Hematopoietic multipotent progenitor cell treated with erythropoietin and hydrocortisone succinate and interleukin-3 and kit ligand, for 15 days (in vitro differentiated cells): ENCODE measurements at regions not wholly inside any gene's neighbourhood (a gene's known extent, or its start where the extent isn't known, plus 50 kb on each side); places are given as distances from the start of the nearest gene placed in this dataset.

Experiments used
- DNase-seq: peaks from one replicate; pipeline ENCODE4 v3.0.0-alpha.2; 2015; ENCODE audit warnings: low spot score

DNA sequence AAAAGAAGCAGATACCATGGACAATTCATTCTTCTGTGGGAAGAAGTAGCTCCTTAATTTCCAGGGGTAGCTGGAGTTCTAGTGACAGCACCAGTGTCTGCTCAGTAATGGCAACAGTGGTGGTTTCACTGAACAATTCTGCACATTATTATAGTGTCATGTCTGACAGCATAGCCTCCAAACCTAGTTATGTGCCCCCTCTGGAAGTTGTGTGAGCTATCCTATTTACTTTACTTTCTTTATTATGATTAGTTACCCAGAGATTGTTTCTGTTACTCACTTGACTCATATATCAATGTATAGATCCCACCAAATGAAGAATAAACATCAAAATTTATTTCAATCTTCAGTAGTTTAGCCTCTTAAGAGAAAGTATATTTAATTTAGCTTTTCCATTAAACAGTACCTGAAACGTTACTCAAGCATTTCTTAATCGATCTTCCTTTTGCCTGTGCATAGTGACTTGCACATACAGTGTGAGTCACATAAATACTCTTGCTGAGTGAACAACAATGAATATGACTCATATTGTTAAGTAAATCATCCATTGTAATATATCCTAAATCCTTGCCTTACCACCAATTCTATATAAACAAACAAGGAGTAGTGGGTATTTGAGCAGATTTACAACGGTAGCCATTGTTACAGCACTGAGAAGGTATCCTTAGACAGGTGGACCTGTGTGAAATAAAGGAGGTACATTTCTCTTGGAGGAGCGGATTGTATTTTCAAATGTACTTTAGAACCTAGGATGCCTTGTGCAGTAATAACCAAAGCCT, 534.7 kb downstream of the ANKRD50 start:
- DNase-seq: no peak

DNA sequence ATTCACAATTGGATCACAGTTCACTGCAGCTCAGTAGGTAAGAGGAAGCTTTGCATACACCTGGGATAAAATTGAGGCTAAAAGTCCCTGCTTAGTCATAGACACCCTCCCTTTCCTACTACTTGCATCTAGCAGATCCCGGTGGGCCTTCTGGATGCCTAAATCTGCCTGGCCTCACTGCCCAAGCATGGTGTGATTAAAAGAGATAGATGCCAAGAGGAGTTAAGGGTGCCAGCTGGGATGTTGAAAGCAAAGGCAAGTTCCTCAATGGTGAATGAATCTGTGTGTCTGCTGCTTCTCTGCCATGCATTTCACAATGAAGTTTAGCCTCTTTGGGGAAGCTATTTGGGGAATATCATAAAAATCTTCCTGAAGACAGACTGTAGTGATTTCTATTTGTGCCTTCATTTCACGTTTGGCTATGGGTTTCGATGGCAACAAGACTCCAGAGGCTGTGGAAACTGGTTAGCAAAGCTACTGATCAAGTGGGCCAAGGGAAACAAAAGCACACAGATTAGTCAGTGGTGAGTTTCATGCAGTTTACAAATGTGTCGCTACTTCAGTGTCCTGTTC, 534.0 kb downstream of the ANKRD50 start:
- no peak for DNase-seq

DNA sequence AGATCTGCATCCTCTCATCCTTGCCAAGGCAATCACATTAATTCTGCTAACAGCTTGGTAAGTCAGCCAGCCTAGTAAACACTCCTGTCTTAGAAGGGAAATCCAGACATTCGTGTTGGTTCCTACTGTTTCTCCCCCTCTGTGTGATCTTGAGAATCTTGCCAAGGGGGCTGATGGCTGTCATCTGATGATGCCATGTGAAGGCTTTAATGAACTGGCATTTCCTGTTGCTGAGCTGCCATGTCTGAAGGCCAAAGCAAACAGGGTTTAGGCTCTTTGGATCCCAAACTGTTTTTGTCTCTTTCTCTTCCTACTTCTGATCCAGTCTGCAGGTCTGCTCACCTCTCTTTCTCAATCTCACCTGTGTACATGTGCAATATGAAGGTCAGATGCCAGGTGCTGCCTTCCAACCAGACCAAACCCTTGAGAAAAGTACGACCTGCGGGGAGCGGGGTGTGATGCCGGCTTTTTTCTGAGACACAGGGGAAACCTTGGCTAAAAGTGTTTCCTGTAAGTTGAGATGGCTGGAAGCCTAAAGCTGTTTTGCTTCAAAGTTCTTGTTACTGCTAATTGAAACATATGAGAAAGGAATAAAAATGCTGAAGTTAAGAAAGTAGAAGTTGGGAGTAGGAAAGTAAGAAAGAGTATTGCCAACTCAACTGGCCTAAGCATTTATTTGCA, 532.9 kb downstream of the ANKRD50 start:
- no peak for DNase-seq

DNA sequence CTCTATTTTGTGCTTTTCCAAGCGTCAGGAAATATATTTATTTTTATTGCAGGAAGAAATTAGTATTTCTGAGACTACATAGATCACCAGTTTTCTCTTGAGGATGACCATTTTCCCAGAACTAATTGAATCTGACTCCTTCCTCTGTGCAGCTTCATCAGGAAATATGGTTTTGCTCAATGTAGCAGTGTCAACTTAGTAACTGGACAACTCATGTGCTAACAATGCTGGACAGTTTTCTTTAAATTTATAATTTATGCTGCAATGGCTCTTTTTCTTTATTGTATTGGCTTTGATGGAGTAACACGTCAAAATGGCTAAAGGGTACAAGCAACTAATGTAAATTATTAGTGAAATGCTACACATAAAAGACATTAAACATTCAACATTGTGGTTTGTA, 531.5 kb downstream of the ANKRD50 start:
- DNase-seq: no peak

DNA sequence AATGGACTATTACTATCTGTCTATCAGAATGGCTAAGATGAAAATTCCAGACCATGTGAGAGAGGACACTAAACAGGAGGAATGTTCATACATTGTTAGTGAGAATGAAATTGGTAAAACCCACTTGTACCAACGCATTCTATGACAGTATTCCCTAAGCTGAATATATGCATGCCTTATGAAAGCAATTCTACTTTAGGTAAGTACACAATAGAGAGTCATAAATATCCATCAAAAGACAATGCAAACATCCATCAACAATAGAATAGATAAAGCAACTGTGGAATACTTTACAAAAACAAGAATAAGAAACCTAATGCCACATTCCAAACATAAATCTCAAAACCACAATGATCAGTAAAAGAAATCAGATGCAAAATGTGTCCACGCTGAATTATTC, 529.3 kb downstream of the ANKRD50 start:
- no peak for DNase-seq

DNA sequence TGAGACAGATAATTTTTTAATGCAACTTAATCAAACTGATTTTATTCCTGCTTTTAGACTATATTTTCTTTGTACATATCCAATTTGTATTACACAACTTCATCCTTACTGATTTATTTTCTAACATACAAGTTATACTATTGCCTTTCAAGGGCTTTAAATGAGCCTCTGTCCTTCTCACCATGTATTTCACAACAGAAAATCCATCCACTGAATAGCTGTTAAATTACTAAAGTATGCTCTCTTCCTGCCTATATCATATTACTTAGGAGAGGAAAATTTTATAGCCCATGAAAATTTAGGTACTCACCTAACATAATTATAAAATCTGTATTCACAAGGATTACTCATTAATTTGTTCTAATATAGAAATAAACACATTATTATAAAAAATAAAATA, 528.6 kb downstream of the ANKRD50 start:
- no peak for DNase-seq

GRCh38 chr4:124184792-124185191, 527.7 kb downstream of the ANKRD50 start:
- DNase-seq: no peak

DNA sequence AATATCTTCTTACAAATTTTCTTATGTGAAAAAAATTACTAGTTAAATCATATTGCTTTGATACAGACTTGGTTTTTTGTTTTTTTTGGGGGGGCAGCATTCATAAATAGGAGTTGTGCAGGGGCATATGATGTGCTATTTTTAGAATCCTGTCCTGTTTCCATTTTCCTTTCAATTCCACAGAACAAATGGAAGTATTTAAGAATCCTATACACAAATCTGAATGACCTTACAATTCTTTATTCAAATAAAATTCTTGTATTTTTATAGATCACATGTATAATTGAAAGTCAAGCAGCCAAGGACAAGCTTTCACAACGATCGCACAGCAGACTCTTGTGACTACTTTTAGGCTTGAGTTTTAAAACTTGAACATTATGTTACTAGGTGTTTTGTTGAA, 523.9 kb downstream of the ANKRD50 start:
- no peak for DNase-seq

- no peak for DNase-seq
Observed at GRCh38 chr4:124189545-124189944, 523.0 kb downstream of the ANKRD50 start.

DNA sequence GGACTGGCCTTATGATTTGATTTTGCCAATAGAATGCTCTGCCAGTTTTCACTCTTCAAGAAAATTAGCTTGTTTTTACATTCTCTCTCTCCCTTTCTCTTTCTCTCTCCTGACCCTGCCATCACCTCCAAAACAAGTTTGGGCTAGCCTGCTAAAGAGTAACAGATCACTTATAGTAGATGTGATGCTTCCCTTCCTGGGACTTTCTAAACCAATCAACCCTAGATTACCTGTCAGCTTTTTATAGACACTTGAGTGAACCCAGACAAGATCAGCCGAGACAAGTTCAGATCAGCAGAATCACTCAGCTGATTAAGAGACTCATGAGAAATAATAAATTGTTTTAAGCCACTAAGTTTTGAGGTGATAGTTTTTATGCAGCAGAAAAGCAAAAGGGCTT, 521.2 kb downstream of the ANKRD50 start:
- DNase-seq: no peak

DNA sequence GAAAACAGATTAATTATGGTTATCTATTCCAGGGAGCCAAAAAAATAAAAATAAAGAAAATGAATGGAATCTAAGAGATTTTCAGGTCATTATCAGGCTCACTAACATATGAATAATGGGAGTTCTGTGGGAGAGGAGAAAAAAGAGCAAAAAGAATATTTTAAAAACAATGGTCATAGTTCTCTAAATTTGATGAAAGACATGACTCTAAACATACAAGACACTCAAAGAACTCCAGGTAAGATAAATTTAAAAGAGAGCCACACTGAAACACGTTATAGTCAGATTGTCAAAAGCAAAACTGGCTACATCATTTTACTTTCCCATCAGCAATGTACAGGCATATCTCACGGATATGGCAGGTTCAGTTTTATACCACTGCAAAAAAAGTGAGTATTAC, 520.0 kb downstream of the ANKRD50 start:
- DNase-seq: no peak

GRCh38 chr4:124199185-124199584, 513.3 kb downstream of the ANKRD50 start:
- no peak for DNase-seq

DNA sequence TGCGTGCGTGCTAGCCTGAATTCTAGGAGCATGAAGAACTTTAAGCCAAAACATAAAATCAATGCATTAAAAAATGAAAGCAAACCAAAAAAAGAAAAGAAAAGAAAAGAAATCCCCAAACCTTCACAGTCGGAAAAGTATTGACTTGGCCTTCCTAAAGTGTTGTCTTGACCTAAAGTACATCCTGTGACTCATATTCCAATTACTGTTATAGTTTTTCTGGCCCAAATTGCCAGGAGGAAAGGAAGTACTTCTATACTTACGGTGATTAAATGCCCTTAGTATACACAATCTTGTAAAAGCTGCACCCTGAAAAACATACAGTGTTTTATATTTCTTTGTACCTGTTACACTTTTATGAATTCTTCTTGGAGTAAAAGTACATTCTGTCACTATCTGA, 512.8 kb downstream of the ANKRD50 start:
- no peak for DNase-seq

DNA sequence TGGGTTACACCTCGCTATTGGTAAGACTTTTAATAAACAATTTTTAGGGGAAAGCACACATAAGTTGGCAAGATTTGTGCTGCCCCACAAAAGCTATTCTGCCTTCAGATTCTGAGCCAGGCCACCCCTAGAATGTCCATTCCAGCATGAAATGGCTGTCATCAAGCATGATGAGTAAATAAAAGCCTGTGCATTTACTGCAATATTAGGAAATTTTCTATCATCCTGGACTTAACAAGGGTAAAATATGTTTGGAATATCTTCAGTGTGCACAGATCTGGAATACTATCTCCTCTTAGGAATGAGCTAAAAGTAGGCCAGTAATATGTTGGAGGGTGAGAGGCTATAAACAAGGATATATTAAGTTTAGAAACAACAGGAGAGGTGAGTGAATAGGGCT, 510.9 kb downstream of the ANKRD50 start:
- no peak for DNase-seq

GRCh38 chr4:124202099-124202498, 510.4 kb downstream of the ANKRD50 start:
- DNase-seq: no peak

GRCh38 chr4:124203613-124204238, 508.8 kb downstream of the ANKRD50 start:
- no peak for DNase-seq

DNA sequence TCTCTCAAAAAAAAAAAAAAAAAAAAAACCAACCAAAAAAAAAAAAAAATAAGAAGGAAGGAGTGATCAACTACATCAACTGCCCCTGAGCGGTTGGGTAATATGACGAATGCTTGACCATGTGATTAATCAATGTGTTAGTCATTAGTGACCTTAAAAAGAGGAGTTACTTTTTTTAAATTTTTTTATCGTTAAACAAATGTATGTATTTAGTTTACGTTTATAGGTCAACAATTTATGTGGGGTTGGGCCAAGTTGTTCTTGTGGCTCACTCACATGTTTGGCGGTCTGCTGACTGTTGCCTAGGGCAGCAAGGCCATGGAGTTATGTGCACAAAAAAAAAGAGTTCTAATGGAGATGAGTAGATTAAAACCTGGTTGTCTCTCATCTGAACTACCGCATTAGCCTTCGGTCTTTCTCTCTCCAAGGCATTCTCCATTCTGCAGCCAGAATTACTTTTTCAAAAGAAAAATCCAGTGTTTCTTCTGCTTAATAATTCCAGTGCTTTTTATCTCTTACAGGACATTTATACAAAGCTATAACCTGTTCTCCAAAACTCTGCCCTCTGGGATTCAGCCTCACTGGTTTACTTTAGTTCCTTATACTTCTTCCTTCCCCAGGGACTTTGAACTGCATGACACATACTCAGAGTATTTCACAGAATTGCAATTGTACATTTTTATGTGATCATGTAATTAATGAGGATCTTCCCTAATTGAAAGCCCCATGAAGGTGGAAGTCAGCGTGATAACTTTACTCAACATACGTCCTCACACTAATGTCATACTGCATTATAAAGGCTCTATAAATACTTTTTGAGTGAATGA, 505.5 kb downstream of the ANKRD50 start:
- DNase-seq: no peak

GRCh38 chr4:124209211-124209610, 503.3 kb downstream of the ANKRD50 start:
- DNase-seq: no peak

DNA sequence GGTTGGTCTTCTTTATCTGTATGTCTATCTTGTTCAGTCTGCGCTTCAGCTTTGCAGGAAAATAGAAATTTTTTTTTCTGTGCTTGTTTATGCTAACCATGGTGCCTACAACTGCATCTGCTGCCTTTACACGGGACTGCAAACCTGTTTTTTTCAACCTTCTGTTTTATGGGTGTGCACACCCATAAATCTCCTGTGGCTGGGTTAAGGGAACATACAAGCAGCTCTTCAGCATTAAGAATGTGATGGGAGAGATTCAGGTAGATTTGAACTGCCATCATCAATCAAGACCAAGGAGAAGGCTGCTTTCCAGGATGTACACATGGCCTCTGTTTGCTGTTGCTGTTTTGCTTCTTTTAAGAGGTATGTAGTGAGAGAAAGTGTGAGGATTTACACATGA, 502.9 kb downstream of the ANKRD50 start:
- no peak for DNase-seq

GRCh38 chr4:124210746-124211145, 501.8 kb downstream of the ANKRD50 start:
- no peak for DNase-seq

- DNase-seq: no peak
Observed at GRCh38 chr4:124212815-124213630, 499.5 kb downstream of the ANKRD50 start.
